Stimulated activated CD8-positive, alpha-beta memory T cell treated with anti-CD3 and anti-CD28 coated beads, Interleukin-15, amount 100 ng/mL, for 48 hours (primary cell): ENCODE measurements at regions not wholly inside any gene's neighbourhood (a gene's known extent, or its start where the extent isn't known, plus 50 kb on each side); places are given as distances from the start of the nearest gene placed in this dataset.
"Not testable (repeated sequence)": the region's sequence is repeated elsewhere in the genome, so short reads cannot be mapped to it uniquely, and the experiment has no call there.

Experiments
- DNase-seq, 2 donors: peaks; one replicate each; pipeline ENCODE4 v3.0.0-alpha.2; 2020; ENCODE audit warnings: low read depth in 2 of 2

DNA sequence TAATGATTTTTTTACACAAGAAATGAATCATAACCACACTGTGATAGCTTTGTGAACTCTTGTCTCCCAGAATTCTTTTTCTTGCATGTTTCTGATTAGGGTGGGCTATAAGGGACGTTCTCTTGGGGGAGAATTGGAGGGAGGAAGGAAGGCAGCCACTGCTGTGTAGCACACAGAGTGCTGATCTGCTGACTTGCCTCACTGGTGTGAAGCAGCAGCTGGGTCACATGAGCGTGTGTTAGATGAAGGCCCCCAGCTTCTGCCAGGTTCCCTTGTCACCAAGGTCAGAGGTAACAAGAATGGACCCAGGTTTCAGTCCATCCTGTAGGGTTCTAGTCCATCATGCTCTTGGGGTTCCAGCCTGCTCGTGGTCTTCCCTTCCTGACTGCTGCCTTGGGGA is 107.4 kb upstream of the GLI2 start:
- no peak for DNase-seq

DNA sequence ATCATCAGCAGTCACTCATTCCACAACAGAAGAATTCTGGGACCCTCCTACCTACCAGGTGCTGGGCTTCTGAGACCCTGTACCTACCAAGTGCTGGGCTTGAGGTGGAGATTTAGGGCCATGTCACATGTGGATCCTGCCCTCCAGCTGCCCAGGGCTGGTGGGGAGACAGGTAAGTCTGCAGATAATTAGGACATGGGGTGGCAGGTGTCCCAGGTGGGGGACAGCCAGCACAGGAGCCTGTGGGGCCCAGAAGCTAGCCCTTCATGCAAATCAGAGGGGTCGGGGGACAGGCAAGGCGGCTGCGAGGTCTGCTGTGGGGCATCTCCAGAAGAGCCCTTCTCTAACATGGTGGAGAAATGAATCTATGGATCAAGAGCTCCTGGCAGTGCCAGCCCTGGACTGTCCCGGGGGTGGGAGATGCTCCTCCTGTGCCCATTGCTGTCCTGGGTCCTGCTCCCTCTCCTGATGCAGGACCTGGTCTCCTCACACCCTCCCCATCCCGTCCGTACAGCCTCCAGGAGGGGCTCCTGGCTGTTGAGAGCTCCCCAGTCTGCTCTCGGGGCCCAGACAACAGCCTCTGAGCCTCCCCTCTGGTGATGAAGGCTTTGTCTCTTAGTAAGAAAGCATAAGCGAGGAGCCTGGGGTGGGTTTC is 106.3 kb upstream of the GLI2 start:
- no peak for DNase-seq

DNA sequence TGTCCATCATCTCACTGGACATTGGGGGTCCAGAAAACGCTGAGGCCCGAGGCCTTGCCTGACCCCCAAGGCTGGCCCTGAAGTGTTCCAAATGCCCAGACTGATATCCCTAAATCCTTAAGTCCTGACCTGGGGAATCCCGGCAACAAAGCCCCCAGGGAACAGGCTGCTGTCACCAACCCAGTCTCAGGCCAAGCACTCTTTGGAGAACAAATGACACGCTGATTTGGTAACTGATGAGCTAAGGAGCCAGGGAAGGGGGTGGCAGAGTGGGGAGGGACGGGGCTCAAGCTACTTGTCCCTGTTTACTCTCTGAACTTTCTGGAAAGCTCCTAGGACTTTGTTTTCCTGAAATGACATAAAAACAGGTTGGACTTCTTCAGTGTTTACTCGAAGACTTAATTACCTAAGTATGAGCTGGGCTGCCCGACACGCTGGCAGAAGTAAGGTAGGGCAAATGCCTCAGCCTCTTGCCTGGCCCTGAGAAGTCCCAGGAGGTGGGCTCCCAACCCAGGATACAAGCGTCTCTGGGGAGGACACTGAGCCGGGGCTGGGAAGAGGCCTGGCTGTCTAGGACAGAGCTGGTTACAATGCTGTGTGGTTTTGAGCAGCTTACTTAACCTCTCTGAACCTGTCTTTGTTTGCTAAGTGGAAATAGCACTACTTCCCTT is 105.5 kb upstream of the GLI2 start:
- DNase-seq = no peak

DNA sequence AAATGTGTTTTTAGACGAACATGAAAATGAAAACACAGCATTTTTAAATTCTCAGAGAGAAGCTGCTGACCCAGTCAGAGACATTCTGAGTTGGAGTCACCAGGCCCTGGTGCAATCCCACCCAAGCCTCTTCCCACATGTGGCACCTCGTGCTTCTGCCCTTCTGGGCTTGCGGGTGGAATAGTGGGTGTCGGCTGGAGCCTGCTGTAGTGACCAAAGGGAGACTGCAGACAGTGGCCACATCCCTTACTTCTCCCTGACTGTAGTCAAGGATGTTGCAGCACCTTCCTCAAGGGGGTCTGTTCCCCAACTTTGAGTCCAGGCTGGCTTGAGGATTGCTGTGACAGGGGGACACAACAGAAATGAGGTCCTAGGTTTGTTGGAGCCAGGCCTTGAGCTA is 104.4 kb upstream of the GLI2 start:
- DNase-seq = no peak

DNA sequence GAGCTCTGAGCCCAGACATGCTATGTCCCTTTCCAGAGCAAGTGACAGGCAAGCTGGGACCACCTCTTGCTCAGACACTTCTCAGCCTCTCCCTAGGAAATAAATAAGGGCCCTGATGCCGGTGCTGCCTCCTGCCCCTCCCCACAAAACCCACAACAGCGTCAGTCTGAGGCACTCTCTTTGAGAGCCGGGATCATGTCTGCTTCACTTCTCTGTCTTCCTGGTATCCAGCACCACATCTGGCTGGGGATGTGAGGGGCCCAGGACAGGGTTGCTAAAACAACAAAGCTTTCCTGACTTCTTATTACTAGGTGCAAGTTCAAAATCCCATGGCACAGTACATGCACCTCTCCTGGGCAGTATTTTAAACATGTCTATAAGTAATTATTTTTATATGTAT is 103.9 kb upstream of the GLI2 start:
- no peak for DNase-seq

DNA sequence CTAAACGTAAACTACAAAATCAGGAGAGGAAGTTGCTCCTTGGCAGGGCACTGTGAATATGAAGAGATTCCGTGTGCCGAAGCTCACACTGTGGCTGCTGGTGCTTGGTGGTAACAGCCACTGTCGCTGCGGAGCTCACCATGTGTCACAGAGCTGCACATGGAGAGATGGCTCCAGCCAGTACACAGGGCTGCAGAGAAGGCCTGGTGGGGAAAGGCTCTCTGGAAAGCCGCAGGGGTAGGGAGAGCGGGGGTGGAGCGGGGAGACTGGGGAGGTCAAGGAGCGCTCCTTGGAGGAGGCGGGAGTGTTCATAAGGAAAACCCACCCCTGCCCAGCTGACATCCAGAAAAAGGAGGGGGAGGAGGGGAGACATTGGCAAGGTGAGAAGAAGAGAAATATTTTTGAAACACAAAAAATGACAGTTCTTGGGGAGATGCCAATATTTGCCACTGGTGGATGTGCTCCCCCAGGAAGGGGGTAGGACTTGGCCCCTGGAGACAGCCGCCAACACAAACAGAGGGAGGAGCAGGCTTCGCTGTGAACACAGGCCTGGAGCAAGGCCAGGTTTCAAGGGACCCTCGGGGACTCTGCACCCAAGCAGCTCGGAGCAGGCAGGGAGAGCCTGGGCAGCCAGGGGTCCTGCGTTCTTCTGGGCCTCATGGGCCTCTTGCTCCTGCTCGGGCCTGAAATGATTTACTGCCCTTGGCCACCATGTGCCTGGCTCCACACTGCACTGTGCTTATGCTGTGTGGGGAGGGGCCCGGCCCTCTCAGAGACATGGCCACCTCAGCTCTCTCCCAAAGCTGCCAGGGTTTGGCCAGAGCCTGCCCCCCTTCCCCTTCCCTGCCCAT is 102.6 kb upstream of the GLI2 start:
- DNase-seq = no peak

DNA sequence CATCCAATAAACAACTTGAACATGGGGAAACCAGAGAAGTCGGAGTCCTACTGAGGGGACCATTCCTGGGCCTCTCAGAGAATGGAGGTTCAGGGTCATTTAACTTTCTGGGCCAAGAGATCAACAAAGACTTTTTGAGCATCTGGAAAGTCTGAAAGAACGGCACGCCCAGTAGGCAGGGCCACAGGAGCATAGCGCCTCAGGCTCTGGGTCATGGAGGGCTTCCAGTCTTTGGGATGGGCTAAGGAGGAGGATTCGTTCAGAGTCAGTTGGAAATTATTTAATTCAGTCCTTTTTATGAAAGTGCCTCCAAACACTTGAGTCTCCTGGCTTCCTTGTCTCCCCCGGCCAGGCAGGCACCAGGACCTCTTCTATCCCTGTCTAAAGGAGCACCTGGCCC is 101.1 kb upstream of the GLI2 start:
- DNase-seq = no peak

DNA sequence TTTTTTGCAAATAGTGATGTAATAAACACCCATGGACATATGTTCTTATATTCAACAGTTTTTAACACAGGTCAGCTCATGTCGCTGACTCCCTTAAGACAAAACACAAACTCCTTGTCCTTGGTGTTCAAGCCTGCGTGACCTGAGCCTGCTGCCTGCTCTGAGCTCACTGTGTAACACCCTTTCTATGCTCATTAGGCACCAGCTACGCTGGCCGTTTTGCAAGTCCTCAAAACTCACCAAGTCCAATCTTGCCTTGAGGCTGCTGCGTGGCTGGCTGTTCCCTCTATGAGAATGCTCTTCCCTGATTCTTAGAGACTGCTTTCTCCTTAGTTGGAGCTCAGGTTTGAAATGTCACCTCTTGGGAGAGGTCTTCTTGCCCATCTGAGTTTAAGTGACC is 100.5 kb upstream of the GLI2 start:
- no peak for DNase-seq

DNA sequence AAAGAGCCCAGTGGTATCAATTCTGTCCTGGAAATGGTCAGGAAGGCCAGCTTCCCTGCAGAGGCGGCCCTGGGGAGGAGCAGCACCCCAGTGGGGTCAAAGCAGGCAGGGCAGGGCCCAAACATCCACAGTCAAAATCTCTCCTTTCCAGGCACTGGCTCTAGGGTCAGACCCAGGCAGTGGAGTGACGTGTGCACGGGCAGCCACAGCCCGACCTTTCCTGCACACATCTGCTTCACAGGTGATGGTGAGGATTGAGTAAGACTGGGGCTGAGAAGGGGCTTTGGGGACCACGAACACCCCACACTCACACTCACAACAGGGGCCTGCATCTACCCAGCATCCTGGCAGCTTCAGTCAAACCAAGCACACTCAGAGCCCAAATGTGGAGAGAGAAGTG is 97.8 kb upstream of the GLI2 start:
- no peak for DNase-seq

DNA sequence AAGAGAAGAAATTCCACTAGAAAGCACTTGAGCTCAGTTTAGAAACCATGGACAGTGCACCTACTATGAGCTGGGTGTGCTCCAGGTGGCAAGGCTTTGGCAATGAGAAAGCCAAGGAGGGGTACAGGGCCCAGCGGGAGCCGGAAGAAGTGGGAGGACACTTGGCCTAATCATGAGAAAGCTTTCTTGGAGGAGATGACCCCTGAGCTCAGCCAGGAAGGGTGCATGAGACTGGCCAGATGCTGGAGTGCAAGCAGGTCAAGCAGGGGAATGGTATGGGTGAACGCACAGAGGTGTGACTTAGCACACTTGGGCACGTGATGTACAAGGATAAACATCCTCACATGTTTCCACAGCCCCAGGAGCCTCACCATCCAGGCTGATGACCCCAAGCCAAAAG is 97.2 kb upstream of the GLI2 start:
- DNase-seq = no peak

DNA sequence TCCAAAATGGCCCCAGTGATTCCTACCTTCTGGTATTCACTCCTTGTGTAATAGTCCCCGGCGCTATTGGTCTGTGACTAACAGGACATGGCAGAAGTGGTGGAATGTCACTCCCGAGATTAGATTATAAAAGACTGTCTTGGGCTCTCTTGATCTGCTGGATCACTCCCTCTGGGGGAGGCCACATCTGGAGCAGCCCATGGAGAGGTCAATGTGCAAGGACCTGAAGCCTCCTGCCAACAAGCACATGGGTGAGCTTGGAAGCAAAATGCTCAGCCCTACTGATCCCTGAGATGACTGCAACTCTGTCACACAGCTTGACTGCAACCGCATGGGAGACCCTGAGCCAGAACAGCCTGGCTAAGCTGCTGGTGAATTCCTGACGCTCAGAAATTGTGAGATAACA is 94.3 kb upstream of the GLI2 start:
- no peak for DNase-seq

DNA sequence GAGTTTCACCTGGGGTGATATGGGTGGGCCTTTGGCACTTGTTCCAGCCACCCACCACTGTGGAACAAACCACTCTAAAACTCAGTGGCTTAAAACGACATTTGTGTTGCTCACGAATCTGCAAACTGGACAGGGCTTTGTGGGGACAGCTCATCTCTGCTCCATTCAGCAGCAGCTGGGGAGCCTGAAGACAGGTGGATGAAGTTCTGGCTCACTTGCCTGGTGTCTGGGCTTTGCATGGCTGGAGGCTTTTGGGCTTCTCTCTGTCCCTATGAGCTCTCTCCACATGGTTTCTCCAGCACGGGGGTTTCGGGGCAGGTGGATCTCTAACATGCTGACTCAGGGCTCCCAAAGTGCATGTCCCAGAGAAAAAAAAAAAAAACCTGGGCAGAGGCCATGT is 93.0 kb upstream of the GLI2 start:
- no peak for DNase-seq

DNA sequence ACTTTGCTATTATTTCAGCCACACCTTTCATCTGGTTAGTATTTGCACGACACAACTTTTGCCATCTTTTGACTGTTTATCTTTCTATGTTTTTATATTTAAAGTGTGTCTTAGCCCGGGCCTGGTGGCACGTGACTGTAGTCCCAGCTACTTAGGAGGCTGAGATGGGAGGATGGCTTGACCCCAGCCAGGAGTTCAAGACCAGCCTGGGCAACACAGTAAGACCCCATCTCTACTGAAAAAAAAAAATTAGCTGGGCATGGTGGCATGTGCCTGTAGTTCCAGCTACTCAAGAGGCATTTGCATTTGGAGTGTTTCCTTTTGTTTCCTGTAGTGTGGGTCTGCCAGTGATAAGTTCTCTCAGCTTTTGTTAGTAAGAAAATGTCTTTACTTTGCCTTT is 88.7 kb upstream of the GLI2 start:
- no peak for DNase-seq

DNA sequence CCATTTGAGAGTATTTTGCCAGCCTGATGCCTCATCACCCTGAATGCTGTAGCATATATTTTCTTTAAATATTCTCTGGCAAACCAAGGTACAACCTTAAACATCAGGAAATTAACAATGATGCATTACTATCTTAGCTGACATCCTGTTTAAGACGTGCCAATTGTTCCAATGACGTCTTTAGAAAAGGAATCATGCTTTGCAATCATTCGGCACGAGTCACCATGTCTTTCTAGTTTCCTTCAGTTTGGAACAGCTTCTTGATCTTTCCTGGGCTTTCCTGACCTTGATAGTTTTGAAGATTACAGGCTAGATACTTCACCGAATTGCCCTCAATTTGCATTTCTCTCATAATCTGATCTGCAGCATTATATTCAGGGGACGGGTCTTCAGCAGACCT is 88.2 kb upstream of the GLI2 start:
- no peak for DNase-seq

DNA sequence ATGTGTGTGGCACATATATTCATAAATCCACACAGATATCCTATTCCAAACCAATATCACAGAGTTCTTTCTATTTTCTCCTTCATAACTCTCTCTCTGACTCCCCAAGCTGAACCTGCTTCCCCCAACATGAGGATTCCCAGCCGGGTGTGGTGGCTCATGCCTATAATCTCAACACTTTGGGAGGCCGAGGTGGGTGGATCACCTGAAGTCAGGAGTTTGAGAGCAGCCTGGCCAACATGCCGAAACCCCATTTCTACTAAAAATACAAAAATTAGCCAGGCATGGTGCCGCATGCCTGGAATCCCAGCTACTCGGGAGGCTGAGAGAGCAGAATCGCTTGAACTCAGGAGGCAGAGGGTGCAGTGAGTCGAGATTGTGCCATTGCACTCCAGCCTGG is 86.3 kb upstream of the GLI2 start:
- DNase-seq = not testable (repeated sequence)

DNA sequence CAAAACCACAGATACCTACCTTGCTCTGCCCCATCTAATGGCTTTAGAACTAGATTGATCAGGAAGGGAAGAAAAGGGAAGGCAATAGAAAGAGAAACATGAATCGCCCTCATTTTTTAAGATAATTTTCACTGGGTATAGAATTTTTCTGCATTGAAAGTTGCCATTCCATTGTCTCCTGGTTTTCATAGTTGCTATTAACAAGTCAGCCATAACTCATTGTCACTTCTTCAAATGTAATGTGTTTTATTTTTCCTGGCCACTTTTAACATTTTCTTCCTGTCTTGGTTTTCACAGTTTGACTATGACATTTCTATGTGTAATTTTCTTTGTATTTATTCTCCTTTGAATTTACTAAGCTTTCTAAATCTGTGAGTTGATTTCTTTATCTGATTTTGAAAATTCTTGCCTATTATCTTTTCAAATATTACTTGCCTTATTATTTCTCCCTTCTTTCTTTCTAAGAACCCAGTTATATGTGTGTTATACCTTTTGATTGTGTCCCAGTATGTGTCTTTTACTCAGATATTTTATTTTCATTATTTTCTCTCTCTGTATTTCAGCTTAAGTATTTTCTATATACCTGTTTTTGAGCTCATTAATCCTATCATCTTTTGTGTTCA is 85.5 kb upstream of the GLI2 start:
- DNase-seq = no peak

DNA sequence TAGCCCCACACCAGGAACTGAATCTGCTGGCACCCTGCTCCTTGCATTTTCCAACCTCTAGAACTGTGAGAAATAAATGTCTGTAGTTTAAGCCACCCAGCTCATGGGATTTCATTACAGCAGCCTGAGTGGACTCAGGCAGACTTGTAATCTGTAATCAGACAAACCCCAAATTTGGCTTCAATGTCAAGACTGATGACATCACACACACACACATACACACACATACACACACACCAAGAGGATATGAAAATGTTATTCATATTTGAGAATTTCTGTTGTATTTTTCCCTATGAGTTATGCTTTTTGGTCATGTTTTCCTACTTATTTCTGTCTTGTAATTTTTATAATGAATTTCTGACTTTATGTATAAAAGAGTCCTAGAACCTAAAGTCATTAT is 83.8 kb upstream of the GLI2 start:
- no peak for DNase-seq

DNA sequence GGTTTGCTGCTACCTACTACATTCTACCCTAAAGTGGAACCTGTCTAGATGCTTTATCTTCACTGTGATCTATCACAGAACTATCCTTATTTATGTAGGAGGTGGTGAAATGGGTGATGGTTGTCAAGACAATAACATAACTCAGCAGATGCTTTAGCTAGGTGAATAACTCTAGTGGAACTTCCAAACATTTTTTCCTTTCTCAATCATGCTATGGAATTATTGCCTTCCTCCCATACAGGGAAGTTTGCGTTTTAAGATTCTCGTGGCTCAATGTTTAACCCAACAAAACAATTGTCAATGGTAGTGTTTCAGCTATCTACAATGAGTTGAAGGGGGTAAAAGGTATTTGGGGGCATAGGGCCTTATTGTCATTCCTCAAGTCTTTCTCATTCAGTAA is 82.6 kb upstream of the GLI2 start:
- no peak for DNase-seq

DNA sequence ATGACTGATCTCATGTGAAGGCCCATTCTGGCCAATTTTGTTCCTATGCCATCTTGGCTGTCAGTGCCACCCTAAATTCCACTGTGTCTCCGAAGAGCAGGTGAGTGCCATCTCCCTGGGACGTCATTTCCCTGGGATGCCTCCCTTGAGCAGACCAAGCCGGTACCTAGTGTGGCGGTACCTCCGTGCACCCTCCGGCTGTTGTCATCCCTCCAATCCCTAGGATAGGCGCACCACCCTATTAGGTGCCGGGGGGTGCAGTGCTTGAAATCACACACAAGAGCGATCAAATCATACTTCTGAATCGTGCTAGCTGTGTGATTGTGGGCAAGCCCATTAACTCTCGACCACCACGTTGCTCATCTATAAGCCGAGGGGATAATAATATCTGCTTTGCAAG is 81.8 kb upstream of the GLI2 start:
- DNase-seq = no peak

DNA sequence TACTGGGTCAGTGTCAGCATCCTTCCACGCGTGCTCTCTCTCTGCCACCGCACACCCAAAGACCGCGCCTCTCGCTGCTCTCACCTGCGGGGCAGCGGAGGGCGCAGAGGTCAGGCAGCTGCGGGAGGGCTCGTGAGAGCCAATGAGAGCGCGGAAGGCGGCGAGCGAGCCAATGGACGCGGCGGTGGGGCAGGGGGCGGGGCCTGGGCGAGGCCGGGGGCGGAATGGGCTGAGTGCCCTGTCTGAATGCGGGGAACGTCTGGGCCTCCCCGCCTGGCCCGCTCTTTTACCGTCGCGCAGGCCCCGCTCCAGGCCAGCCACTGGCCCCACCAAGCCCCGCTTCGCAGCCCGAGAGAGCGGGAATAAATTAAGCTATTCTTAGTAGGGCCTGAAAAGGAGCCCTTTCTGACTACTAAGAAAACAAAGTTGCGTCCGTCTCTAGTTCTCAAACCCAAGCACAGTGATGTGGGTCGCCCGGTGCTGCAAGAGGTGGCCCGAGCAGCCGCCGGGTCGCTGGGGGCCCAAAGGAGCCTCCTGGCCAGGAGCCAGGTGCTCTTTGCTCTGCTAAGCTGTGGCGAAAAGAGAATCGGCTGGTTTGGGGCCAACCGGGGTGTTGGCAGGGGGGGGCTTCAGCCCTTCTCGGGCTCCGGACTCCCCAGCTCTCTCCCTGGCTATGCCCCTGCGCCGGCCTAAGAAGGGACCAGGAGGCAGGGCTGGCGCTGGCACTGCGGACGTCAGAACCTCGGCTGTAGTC is 81.1 kb upstream of the GLI2 start:
- no peak for DNase-seq

DNA sequence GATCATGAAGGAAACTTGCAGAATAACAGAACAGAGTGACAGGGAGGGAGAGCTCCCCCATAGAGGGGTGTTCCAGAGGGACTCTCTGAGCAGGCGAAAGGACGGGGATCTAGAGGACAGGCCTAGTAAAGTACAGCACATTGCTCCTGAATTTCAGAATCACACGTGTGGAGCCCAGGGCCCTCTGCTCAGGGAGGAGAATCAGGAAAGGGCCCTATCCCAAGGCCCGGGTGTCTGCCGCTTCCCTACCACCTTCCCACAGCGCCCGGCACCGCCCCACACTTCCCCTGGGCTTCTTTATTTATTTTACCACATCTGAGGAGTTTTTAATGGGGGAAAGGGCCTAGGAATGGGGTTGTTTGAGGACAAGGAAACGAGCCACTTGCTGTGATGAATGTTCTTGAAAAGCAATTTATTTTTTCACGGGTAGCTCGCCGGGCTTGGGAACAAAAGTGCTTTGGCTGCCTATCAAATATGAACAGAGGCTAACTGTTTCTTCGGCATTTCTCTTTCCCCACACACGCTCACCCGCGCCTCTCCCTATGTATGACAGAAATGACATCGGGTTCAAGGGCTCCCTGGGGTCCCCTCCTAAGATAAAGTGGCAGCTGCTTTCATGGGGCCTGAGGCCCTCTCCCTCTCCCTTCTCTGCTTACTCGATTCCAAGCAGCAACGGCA is 79.3 kb upstream of the GLI2 start:
- DNase-seq = no peak
